Heart left ventricle (tissue), 16 donors: ENCODE measurements at regions not wholly inside any gene's neighbourhood (a gene's known extent, or its start where the extent isn't known, plus 50 kb on each side); places are given as distances from the start of the nearest gene placed in this dataset.

Experiments
- ATAC-seq, 4 donors: fragments of 200-7000 bp; cut with Tn5 transposase; one replicate each; pipeline ENCODE4 v1.9.1; 2020 to 2022; ENCODE audit warnings: moderate library complexity in 4 of 4, mild to moderate bottlenecking in 3 of 4, moderate number of reproducible peaks in 1 of 4
- DNase-seq, 5 donors: peaks; one replicate each; pipeline ENCODE4 v3.0.0-alpha.2; 2020
- H3K27ac ChIP-seq, 12 donors: fragments of 200-600 bp; sonication (generic) in 4 of 12; one replicate each; pipeline versions ENCODE4 v1.5.0 to v1.8.0; 2016 to 2022; ENCODE audit warnings: mild to moderate bottlenecking in 2 of 12
- H3K27me3 ChIP-seq, 9 donors: fragments of 200-600 bp; sonication (generic) in 2 of 9; one replicate each; pipeline versions ENCODE4 v1.5.1 to v1.8.0; 2016 to 2022; ENCODE audit warnings: mild to moderate bottlenecking in 3 of 9
- H3K36me3 ChIP-seq, 9 donors: fragments of 200-600 bp; sonication (generic) in 2 of 9; one replicate each; pipeline versions ENCODE4 v1.5.0 to v1.8.0; 2018 to 2022; ENCODE audit warnings: mild to moderate bottlenecking in 2 of 9
- H3K4me1 ChIP-seq, 12 donors: fragments of 200-600 bp; sonication (generic) in 4 of 12; one replicate each; pipeline versions ENCODE4 v1.5.0 to v1.8.0; 2016 to 2022; ENCODE audit warnings: mild to moderate bottlenecking in 3 of 12
- H3K4me3 ChIP-seq, 12 donors: fragments of 200-600 bp; sonication (generic) in 4 of 12; one replicate each; pipeline versions ENCODE4 v1.5.0 to v1.8.0; 2017 to 2022; ENCODE audit warnings: mild to moderate bottlenecking in 9 of 12, moderate library complexity in 4 of 12
- H3K9me3 ChIP-seq, 12 donors: fragments of 200-600 bp; sonication (generic) in 4 of 12; one replicate each; pipeline versions ENCODE4 v1.5.0 to v1.8.0; 2016 to 2022; ENCODE audit warnings: mild to moderate bottlenecking in 1 of 12
- POLR2A ChIP-seq, 2 donors: fragments of 450-650 bp; IDR thresholded peaks; one replicate each; pipeline ENCODE4 v1.6.1; 2017; ENCODE audit warnings: antibody characterized with exemption in 2 of 2, mild to moderate bottlenecking in 2 of 2, moderate library complexity in 2 of 2
- WGBS, 4 donors: extraction: QIAGEN DNeasy Blood & Tissue Kit in 2 of 4; methylation state at CpG; one replicate each; pipeline versions ENCODE4 v1.1.5 to v1.1.7; 2013 to 2018; 5-methylcytosine and 5-hydroxymethylcytosine counted together
- intact Hi-C, 10 donors: fragments of 100-400 bp; cut with DNase I; formaldehyde crosslinking; loops; one replicate each; pipeline versions ENCODE4 v1.11.1 to v1.14.2; 2022
- TF ChIP-seq, protein P1 (sequence below), 12 donors: fragments of 200-600 bp; sonication (generic) in 4 of 12; IDR thresholded peaks; one replicate each; pipeline versions ENCODE4 v1.5.0 to v1.8.0; 2018 to 2022; ENCODE audit warnings: antibody characterized with exemption in 12 of 12, mild to moderate bottlenecking in 5 of 12
- donor health status: ischemic (EF 13 %, LVEDD 7.1; RV severe dilation, severe dysfunction).
- donor health status: healthy with polysubstance abuse.
- donor health status: DM: no; HTN: yes; CAD: no.
- donor health status: DM: no; HTN: no; CAD: no.
- donor health status: ischemic (EF 25% LVEDD 6.9; RV normal size, moderate dysfunction).
- donor health status: ischemic (EF 25% LVEDD 5.7; RV mildly dilated, moderate dysfunction).
- donor health status: healthy.
- donor health status: DM: yes; HTN: yes; CAD: no.
- donor health status: ischemic (EF 35%, LVEDD 5.7; RV mildly dilated, moderate dysfunction).
- donor health status: nonischemic (EF 11% LVEDD 7.7; RV severe dilation, severe dysfunction).
- donor health status: DM: yes; HTN: yes; CAD: no.
- donor health status: PGD.
- donor health status: ischemic (EF 29% LVEDD 5.4; RV normal size, mild dysfunction).
- donor health status: nonischemic (EF 23%, LVEDD 6.1; RV moderate dilation, normal function).

- Histone ChIP-seq H3K4me3 (no peak overlapping the region), H3K27me3 (no peaks in the 10 kb centered on the region), H3K4me1 (no peaks in the 10 kb centered on the region), H3K36me3 (no peaks in the 10 kb centered on the region), H3K27ac (no peak overlapping the region), H3K9me3 (peaks cover 0 to 4% (median 0%) of the 10 kb centered on the region in 12 donors)
- intact Hi-C loops = loop anchor here in 1 of 10 donors (2.0 kb wide), 1 partner anchor 56 kb away; no protein-coding TSS in a partner anchor
- DNase-seq (no peak), ATAC-seq (no peak)
- TF ChIP-seq, protein P1, sequence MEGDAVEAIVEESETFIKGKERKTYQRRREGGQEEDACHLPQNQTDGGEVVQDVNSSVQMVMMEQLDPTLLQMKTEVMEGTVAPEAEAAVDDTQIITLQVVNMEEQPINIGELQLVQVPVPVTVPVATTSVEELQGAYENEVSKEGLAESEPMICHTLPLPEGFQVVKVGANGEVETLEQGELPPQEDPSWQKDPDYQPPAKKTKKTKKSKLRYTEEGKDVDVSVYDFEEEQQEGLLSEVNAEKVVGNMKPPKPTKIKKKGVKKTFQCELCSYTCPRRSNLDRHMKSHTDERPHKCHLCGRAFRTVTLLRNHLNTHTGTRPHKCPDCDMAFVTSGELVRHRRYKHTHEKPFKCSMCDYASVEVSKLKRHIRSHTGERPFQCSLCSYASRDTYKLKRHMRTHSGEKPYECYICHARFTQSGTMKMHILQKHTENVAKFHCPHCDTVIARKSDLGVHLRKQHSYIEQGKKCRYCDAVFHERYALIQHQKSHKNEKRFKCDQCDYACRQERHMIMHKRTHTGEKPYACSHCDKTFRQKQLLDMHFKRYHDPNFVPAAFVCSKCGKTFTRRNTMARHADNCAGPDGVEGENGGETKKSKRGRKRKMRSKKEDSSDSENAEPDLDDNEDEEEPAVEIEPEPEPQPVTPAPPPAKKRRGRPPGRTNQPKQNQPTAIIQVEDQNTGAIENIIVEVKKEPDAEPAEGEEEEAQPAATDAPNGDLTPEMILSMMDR (IDR thresholded peaks at IDR 0.05) = no peak
- TF ChIP-seq POLR2A (IDR thresholded peaks at IDR 0.05) = no peak
Measured at GRCh38 chr2:51224790-51225189, 192.9 kb upstream of the NRXN1 start.

- no peaks in the 10 kb centered on the region for H3K36me3 ChIP-seq
- whole genome bisulfite sequencing, 4 donors = 61 to 70% (median 66%) methylated on average over 4 of the region's 4 CpGs
- TF ChIP-seq, protein P1 (IDR thresholded peaks at IDR 0.05) = no peak
- TF ChIP-seq POLR2A (IDR thresholded peaks at IDR 0.05) = no peak
- no peak overlapping the region for H3K4me3 ChIP-seq
- H3K27ac ChIP-seq = no peak overlapping the region
- DNase-seq (no peak), ATAC-seq (no peak)
- no peaks in the 10 kb centered on the region for H3K4me1 ChIP-seq
- intact Hi-C loops = no loop called here
- no peaks in the 10 kb centered on the region for H3K9me3 ChIP-seq
- no peaks in the 10 kb centered on the region for H3K27me3 ChIP-seq
Measured at GRCh38 chr2:51222106-51222505, 190.2 kb upstream of the NRXN1 start.

DNA sequence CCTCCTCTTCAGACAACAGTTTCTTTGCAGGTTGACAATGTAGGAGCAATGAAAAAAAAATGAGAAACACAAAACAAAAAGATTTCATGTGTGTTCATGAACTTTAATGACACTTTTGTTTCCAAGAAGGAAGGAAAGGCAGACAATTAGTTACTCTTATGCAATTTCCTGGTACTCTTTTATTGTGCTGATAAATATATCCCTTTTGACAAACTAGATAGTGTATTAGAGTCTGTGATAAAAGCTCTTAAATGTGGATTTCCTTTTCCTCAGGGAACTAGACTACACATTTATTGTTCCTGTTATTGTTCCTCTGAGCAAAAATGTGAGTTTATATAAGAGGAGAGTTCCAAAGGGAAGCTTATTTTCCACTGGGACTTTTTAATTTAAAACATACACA lies 188.7 kb upstream of the NRXN1 start:
- no peak for TF ChIP-seq POLR2A (IDR thresholded peaks at IDR 0.05)
- TF ChIP-seq, protein P1 (IDR thresholded peaks at IDR 0.05) = no peak
- Histone ChIP-seq H3K4me1 (no peaks in the 10 kb centered on the region), H3K4me3 (no peak overlapping the region), H3K27me3 (no peaks in the 10 kb centered on the region), H3K27ac (no peak overlapping the region), H3K36me3 (no peaks in the 10 kb centered on the region), H3K9me3 (no peaks in the 10 kb centered on the region)
- intact Hi-C loops = no loop called here
- ATAC-seq (no peak), DNase-seq (no peak)

DNA sequence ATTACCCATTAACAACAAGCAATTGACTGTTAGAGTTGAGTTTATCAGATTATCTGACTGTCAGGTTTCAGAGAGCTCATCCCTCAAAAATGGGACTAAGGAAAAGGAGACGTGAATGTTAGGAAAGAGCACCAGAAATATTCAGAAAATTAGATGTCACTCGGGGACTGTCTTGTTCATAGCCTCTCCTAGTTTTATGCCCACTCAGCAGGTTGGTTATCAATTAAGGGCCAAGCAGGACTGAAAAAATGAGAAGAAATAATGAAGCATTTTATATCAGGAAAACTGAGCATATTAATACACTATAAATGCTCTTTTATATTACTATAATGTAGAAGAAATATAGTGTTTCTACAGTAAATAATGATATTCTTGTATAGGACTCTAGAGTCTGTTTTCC lies 188.1 kb upstream of the NRXN1 start:
- peaks cover 0 to 2% (median 0%) of the 10 kb centered on the region in 12 donors for H3K9me3 ChIP-seq
- ATAC-seq (no peak), DNase-seq (no peak)
- H3K27ac ChIP-seq = no peak overlapping the region
- H3K27me3 ChIP-seq = no peaks in the 10 kb centered on the region
- intact Hi-C loops = no loop called here
- no peak overlapping the region for H3K4me3 ChIP-seq
- H3K36me3 ChIP-seq = no peaks in the 10 kb centered on the region
- WGBS, 4 donors = 65 to 76% (median 67%) methylated on average over 2 of the region's 2 CpGs
- TF ChIP-seq, protein P1 (IDR thresholded peaks at IDR 0.05) = no peak
- TF ChIP-seq POLR2A (IDR thresholded peaks at IDR 0.05) = no peak
- no peaks in the 10 kb centered on the region for H3K4me1 ChIP-seq
